ENCODE measurements at regions not wholly inside any gene's neighbourhood (a gene's known extent, or its start where the extent isn't known, plus 50 kb on each side); places are given as distances from the start of the nearest gene placed in this dataset.

- H3K4me3 ChIP-seq, result no peak overlapping the region
- H3K4me1 ChIP-seq (ENCODE audit: low read depth), result no peaks in the 10 kb centered on the region
- TF ChIP-seq CTCF (IDR thresholded peaks at IDR 0.05), result no peak
- DNase-seq (no peak), ATAC-seq (no peak)
- no peaks in the 10 kb centered on the region for H3K9me3 ChIP-seq
- no peaks in the 10 kb centered on the region for H3K36me3 ChIP-seq (ENCODE audit: low read depth)
- intact Hi-C loops (cut with DNase I, micrococcal nuclease), result no loop called here
These were observed 96.6 kb upstream of the FKBP1C start for GRCh38 chr6:63114610-63115211.

GRCh38 chr6:63121166-63121565 is 90.1 kb upstream of the FKBP1C start:
- DNase-seq (no peak), ATAC-seq (no peak)
- no peaks in the 10 kb centered on the region for H3K36me3 ChIP-seq (ENCODE audit: low read depth)
- H3K4me1 ChIP-seq (ENCODE audit: low read depth), result no peaks in the 10 kb centered on the region
- H3K4me3 ChIP-seq, result no peak overlapping the region
- intact Hi-C loops (cut with DNase I, micrococcal nuclease), result no loop called here
- no peaks in the 10 kb centered on the region for H3K9me3 ChIP-seq
- no peak for TF ChIP-seq CTCF (IDR thresholded peaks at IDR 0.05)

GRCh38 chr6:63140114-63140513 is 71.2 kb upstream of the FKBP1C start:
- ATAC-seq, result no peak

GRCh38 chr6:63140692-63141318 is 70.5 kb upstream of the FKBP1C start:
- Histone ChIP-seq H3K9me3 (no peaks in the 10 kb centered on the region), H3K36me3 (ENCODE audit: low read depth) (no peaks in the 10 kb centered on the region), H3K4me1 (ENCODE audit: low read depth) (no peaks in the 10 kb centered on the region), H3K4me3 (no peak overlapping the region)
- intact Hi-C loops (cut with DNase I, micrococcal nuclease), result no loop called here
- DNase-seq (no peak), ATAC-seq (no peak)
- TF ChIP-seq CTCF (IDR thresholded peaks at IDR 0.05), result no peak

More at GRCh38 chr6:63140114-63140513, 71.2 kb upstream of the FKBP1C start:
- no peak overlapping the region for H3K4me3 ChIP-seq
- H3K4me1 ChIP-seq (ENCODE audit: low read depth), result no peaks in the 10 kb centered on the region
- H3K9me3 ChIP-seq, result no peaks in the 10 kb centered on the region
- no peak for DNase-seq
- intact Hi-C loops (cut with DNase I, micrococcal nuclease), result no loop called here
- H3K36me3 ChIP-seq (ENCODE audit: low read depth), result no peaks in the 10 kb centered on the region
- no peak for TF ChIP-seq CTCF (IDR thresholded peaks at IDR 0.05)

GRCh38 chr6:63149730-63150129 is 61.5 kb upstream of the FKBP1C start:
- no peaks in the 10 kb centered on the region for H3K4me1 ChIP-seq (ENCODE audit: low read depth)
- H3K9me3 ChIP-seq, result no peaks in the 10 kb centered on the region
- ATAC-seq, result no peak
- no peaks in the 10 kb centered on the region for H3K36me3 ChIP-seq (ENCODE audit: low read depth)
- no peak overlapping the region for H3K4me3 ChIP-seq
- intact Hi-C loops (cut with DNase I, micrococcal nuclease), result no loop called here
- DNase-seq, result no peak
- TF ChIP-seq CTCF (IDR thresholded peaks at IDR 0.05), result no peak
